ENCODE measurements at regions not wholly inside any gene's neighbourhood (a gene's known extent, or its start where the extent isn't known, plus 50 kb on each side); places are given as distances from the start of the nearest gene placed in this dataset.

GRCh38 chr13:44003481-44003880, 123.8 kb downstream of the LACC1 start:
- intact Hi-C loops (cut with micrococcal nuclease; ENCODE audit: unreplicated experiment), result no loop called here
- Histone ChIP-seq H3K36me3 (ENCODE audit: control insufficient read depth, insufficient read depth, low read length) (no peaks in the 10 kb centered on the region), H3K4me3 (ENCODE audit: low read depth, low read length) (no peak overlapping the region), H3K9me3 (no peaks in the 10 kb centered on the region), H3K4me1 (no peaks in the 10 kb centered on the region), H3K27me3 (replicated peaks; ENCODE audit: control insufficient read depth, insufficient read depth, low read length) (no peaks in the 10 kb centered on the region)
- POLR2A ChIA-PET, result interaction anchor here (0.6 kb wide), 1 partner anchor 512 kb away, joined by 4 read pairs; no protein-coding TSS in a partner anchor
- no peaks in the 10 kb centered on the region for H3K36me3 Mint-ChIP-seq (ENCODE audit: insufficient read depth, unreplicated experiment)
- H3K9me3 Mint-ChIP-seq (ENCODE audit: unreplicated experiment), result no peaks in the 10 kb centered on the region
- H3K4me1 Mint-ChIP-seq (ENCODE audit: low read depth, unreplicated experiment), result no peaks in the 10 kb centered on the region
- CTCF ChIA-PET, result no interaction called here
- H3K4me3 Mint-ChIP-seq (ENCODE audit: unreplicated experiment), result no peak overlapping the region
- no peak for TF ChIP-seq CTCF (IDR thresholded peaks at IDR 0.05; ENCODE audit: insufficient read depth in 1 of 2, low read depth in 1 of 2, low read length in 1 of 2, severe bottlenecking in 1 of 2, unreplicated experiment in 1 of 2)
- no peaks in the 10 kb centered on the region for H3K27me3 Mint-ChIP-seq (ENCODE audit: insufficient read depth, unreplicated experiment)
- no TSS peak for BruUV-seq (replicated peaks)
- DNase-seq, result no peak
- no peak overlapping the region for H3K27ac Mint-ChIP-seq (ENCODE audit: unreplicated experiment)

- no peaks in the 10 kb centered on the region for H3K36me3 ChIP-seq (ENCODE audit: control insufficient read depth, insufficient read depth, low read length)
- CTCF ChIA-PET, result no interaction called here
- Mint-ChIP-seq H3K27ac (ENCODE audit: unreplicated experiment) (no peak overlapping the region), H3K9me3 (ENCODE audit: unreplicated experiment) (no peaks in the 10 kb centered on the region), H3K27me3 (ENCODE audit: insufficient read depth, unreplicated experiment) (no peaks in the 10 kb centered on the region), H3K36me3 (ENCODE audit: insufficient read depth, unreplicated experiment) (no peaks in the 10 kb centered on the region), H3K4me1 (ENCODE audit: low read depth, unreplicated experiment) (no peaks in the 10 kb centered on the region), H3K4me3 (ENCODE audit: unreplicated experiment) (no peak overlapping the region)
- POLR2A ChIA-PET, result no interaction called here
- no peak for DNase-seq
- H3K9me3 ChIP-seq, result no peaks in the 10 kb centered on the region
- no peaks in the 10 kb centered on the region for H3K4me1 ChIP-seq
- intact Hi-C loops (cut with micrococcal nuclease; ENCODE audit: unreplicated experiment), result no loop called here
- no peak for TF ChIP-seq CTCF (IDR thresholded peaks at IDR 0.05; ENCODE audit: insufficient read depth in 1 of 2, low read depth in 1 of 2, low read length in 1 of 2, severe bottlenecking in 1 of 2, unreplicated experiment in 1 of 2)
- no TSS peak for BruUV-seq (replicated peaks)
- H3K4me3 ChIP-seq (ENCODE audit: low read depth, low read length), result no peak overlapping the region
- H3K27me3 ChIP-seq (replicated peaks; ENCODE audit: control insufficient read depth, insufficient read depth, low read length), result no peaks in the 10 kb centered on the region
Measured at GRCh38 chr13:44004878-44005277, 125.2 kb downstream of the LACC1 start.

GRCh38 chr13:44007451-44007850, 127.7 kb downstream of the LACC1 start:
- BruUV-seq (replicated peaks), result no TSS peak
- Histone ChIP-seq H3K9me3 (no peaks in the 10 kb centered on the region), H3K4me3 (ENCODE audit: low read depth, low read length) (no peak overlapping the region), H3K36me3 (ENCODE audit: control insufficient read depth, insufficient read depth, low read length) (no peaks in the 10 kb centered on the region), H3K27me3 (replicated peaks; ENCODE audit: control insufficient read depth, insufficient read depth, low read length) (no peaks in the 10 kb centered on the region), H3K4me1 (no peaks in the 10 kb centered on the region)
- CTCF ChIA-PET, result no interaction called here
- Mint-ChIP-seq H3K4me1 (ENCODE audit: low read depth, unreplicated experiment) (no peaks in the 10 kb centered on the region), H3K36me3 (ENCODE audit: insufficient read depth, unreplicated experiment) (no peaks in the 10 kb centered on the region), H3K27me3 (ENCODE audit: insufficient read depth, unreplicated experiment) (no peaks in the 10 kb centered on the region), H3K9me3 (ENCODE audit: unreplicated experiment) (no peaks in the 10 kb centered on the region), H3K4me3 (ENCODE audit: unreplicated experiment) (no peak overlapping the region), H3K27ac (ENCODE audit: unreplicated experiment) (no peak overlapping the region)
- POLR2A ChIA-PET, result no interaction called here
- TF ChIP-seq CTCF (IDR thresholded peaks at IDR 0.05; ENCODE audit: insufficient read depth in 1 of 2, low read depth in 1 of 2, low read length in 1 of 2, severe bottlenecking in 1 of 2, unreplicated experiment in 1 of 2), result no peak
- intact Hi-C loops (cut with micrococcal nuclease; ENCODE audit: unreplicated experiment), result no loop called here
- DNase-seq, result no peak

All from Caco-2 (cell line).